ENCODE measurements at regions not wholly inside any gene's neighbourhood (a gene's known extent, or its start where the extent isn't known, plus 50 kb on each side); places are given as distances from the start of the nearest gene placed in this dataset.

- Histone ChIP-seq H3K36me3 (no peaks in the 10 kb centered on the region), H3K9me3 (ENCODE audit: severe bottlenecking) (no peaks in the 10 kb centered on the region), H3K27me3 (ENCODE audit: insufficient read depth, low read depth, severe bottlenecking) (no peaks in the 10 kb centered on the region), H3K27ac (no peak overlapping the region), H3K4me3 (ENCODE audit: low read depth, low read length) (no peak overlapping the region)
- no peak for TF ChIP-seq CTCF (IDR thresholded peaks at IDR 0.05; ENCODE audit: low read depth, low read length)
- DNase-seq = no peak
Measured at GRCh38 chr3:34235096-34235495, 436.7 kb downstream of the PDCD6IP start.

GRCh38 chr3:34237946-34238345 lies 439.5 kb downstream of the PDCD6IP start:
- H3K9me3 ChIP-seq (ENCODE audit: severe bottlenecking) = no peaks in the 10 kb centered on the region
- no peak overlapping the region for H3K4me3 ChIP-seq (ENCODE audit: low read depth, low read length)
- DNase-seq = no peak
- H3K27me3 ChIP-seq (ENCODE audit: insufficient read depth, low read depth, severe bottlenecking) = no peaks in the 10 kb centered on the region
- no peaks in the 10 kb centered on the region for H3K36me3 ChIP-seq
- TF ChIP-seq CTCF (IDR thresholded peaks at IDR 0.05; ENCODE audit: low read depth, low read length) = no peak
- no peak overlapping the region for H3K27ac ChIP-seq

- no peak for TF ChIP-seq CTCF (IDR thresholded peaks at IDR 0.05; ENCODE audit: low read depth, low read length)
- Histone ChIP-seq H3K9me3 (ENCODE audit: severe bottlenecking) (no peaks in the 10 kb centered on the region), H3K4me3 (ENCODE audit: low read depth, low read length) (no peak overlapping the region), H3K36me3 (no peaks in the 10 kb centered on the region), H3K27me3 (ENCODE audit: insufficient read depth, low read depth, severe bottlenecking) (no peaks in the 10 kb centered on the region), H3K27ac (no peak overlapping the region)
- DNase-seq = no peak
Measured at GRCh38 chr3:34238407-34238806, 440.0 kb downstream of the PDCD6IP start.

GRCh38 chr3:34239287-34239686 lies 440.9 kb downstream of the PDCD6IP start:
- H3K36me3 ChIP-seq = no peaks in the 10 kb centered on the region
- no peak overlapping the region for H3K4me3 ChIP-seq (ENCODE audit: low read depth, low read length)
- H3K27ac ChIP-seq = no peak overlapping the region
- no peak for TF ChIP-seq CTCF (IDR thresholded peaks at IDR 0.05; ENCODE audit: low read depth, low read length)
- no peaks in the 10 kb centered on the region for H3K9me3 ChIP-seq (ENCODE audit: severe bottlenecking)
- DNase-seq = no peak
- H3K27me3 ChIP-seq (ENCODE audit: insufficient read depth, low read depth, severe bottlenecking) = no peaks in the 10 kb centered on the region

- no peaks in the 10 kb centered on the region for H3K36me3 ChIP-seq
- no peak overlapping the region for H3K27ac ChIP-seq
- no peaks in the 10 kb centered on the region for H3K9me3 ChIP-seq (ENCODE audit: severe bottlenecking)
- no peaks in the 10 kb centered on the region for H3K27me3 ChIP-seq (ENCODE audit: insufficient read depth, low read depth, severe bottlenecking)
- no peak overlapping the region for H3K4me3 ChIP-seq (ENCODE audit: low read depth, low read length)
- TF ChIP-seq CTCF (IDR thresholded peaks at IDR 0.05; ENCODE audit: low read depth, low read length) = no peak
- no peak for DNase-seq
Measured at GRCh38 chr3:34239875-34240274, 441.4 kb downstream of the PDCD6IP start.

GRCh38 chr3:34247401-34247800 lies 449.0 kb downstream of the PDCD6IP start:
- H3K4me3 ChIP-seq (ENCODE audit: low read depth, low read length) = no peak overlapping the region
- TF ChIP-seq CTCF (IDR thresholded peaks at IDR 0.05; ENCODE audit: low read depth, low read length) = no peak
- H3K9me3 ChIP-seq (ENCODE audit: severe bottlenecking) = no peaks in the 10 kb centered on the region
- H3K36me3 ChIP-seq = no peaks in the 10 kb centered on the region
- no peaks in the 10 kb centered on the region for H3K27me3 ChIP-seq (ENCODE audit: insufficient read depth, low read depth, severe bottlenecking)
- H3K27ac ChIP-seq = no peak overlapping the region
- DNase-seq = no peak

Measured in WERI-Rb-1 (cell line).